SK-N-SH (cell line): ENCODE measurements at regions not wholly inside any gene's neighbourhood (a gene's known extent, or its start where the extent isn't known, plus 50 kb on each side); places are given as distances from the start of the nearest gene placed in this dataset.

Source experiments
- CTCF ChIA-PET: fragments of 300-600, 350-600 bp; formaldehyde crosslinking; extraction: SDS; loops from one replicate; lab custom pipeline; 2021; lab: Yijun Ruan, JAX
- POLR2A ChIA-PET: fragments of 350-600 bp; sonication (Branson Sonifier 250); formaldehyde crosslinking; extraction: SDS; loops from one replicate; lab custom pipeline; 2020; ENCODE audit warnings: antibody characterized with exemption, inconsistent platforms; lab: Yijun Ruan, JAX
- DNase-seq: peaks from one replicate; pipeline ENCODE4 v3.0.0; 2012
- H2AFZ ChIP-seq: fragments of 200-600 bp; sonication (generic); 2 replicates; pipeline ENCODE4 v1.8.1; 2016; ENCODE audit warnings: antibody characterized with exemption, mild to moderate bottlenecking, low read depth
- H3F3A ChIP-seq: fragments of 200-600 bp; sonication (generic); replicated peaks from 2 replicates; pipeline ENCODE3; 2016; ENCODE audit warnings: antibody characterized with exemption, mild to moderate bottlenecking; ENCODE audit not compliant: insufficient read depth
- H3K27ac ChIP-seq, 2 experiments: fragments of 200-500 bp in 1 of 2; fragments of 200-600 bp in 1 of 2; sonication (Bioruptor generic) in 1 of 2; sonication (generic), shearing (Covaris generic) in 1 of 2; 2 replicates each; pipeline versions ENCODE4 v1.5.1 to v1.6.1; 2014 to 2016; ENCODE audit warnings: low read depth in 2 of 2, inconsistent platforms in 1 of 2, low read length in 1 of 2, mild to moderate bottlenecking in 1 of 2, mixed read lengths in 1 of 2
- H3K27me3 ChIP-seq: fragments of 200-600 bp; sonication (generic), shearing (Covaris generic); 2 replicates; pipeline ENCODE4 v1.6.1; 2016; ENCODE audit warnings: mixed run types; ENCODE audit not compliant: insufficient read depth
- H3K36me3 ChIP-seq, 2 experiments: fragments of 200-500 bp in 1 of 2; fragments of 200-600 bp in 1 of 2; sonication (Bioruptor generic) in 1 of 2; sonication (generic) in 1 of 2; replicated peaks in 1 of 2; 2 replicates each; pipeline versions ENCODE3 to v1.5.1; 2014 to 2016; ENCODE audit warnings: low read length in 1 of 2, mild to moderate bottlenecking in 1 of 2; ENCODE audit not compliant: insufficient read depth in 2 of 2, control insufficient read depth in 1 of 2
- H3K4me1 ChIP-seq, 2 experiments: fragments of 200-500 bp in 1 of 2; fragments of 200-600 bp in 1 of 2; sonication (Bioruptor generic) in 1 of 2; sonication (generic), shearing (Covaris generic) in 1 of 2; 2 replicates each; pipeline versions ENCODE4 v1.5.1 to v1.6.1; 2014 to 2016; ENCODE audit warnings: low read depth in 1 of 2, low read length in 1 of 2, mixed run types in 1 of 2; ENCODE audit not compliant: insufficient read depth in 2 of 2, control insufficient read depth in 1 of 2
- H3K4me2 ChIP-seq: fragments of 200-600 bp; sonication (generic), shearing (Covaris generic); 2 replicates; pipeline ENCODE4 v1.6.1; 2017; ENCODE audit warnings: mixed run types
- H3K4me3 ChIP-seq, 2 experiments: fragments of 200-500 bp in 1 of 2; fragments of 200-600 bp in 1 of 2; sonication (Bioruptor generic) in 1 of 2; sonication (generic), shearing (Covaris generic) in 1 of 2; 2 replicates each; pipeline versions ENCODE4 v1.5.1 to v1.8.1; 2014 to 2016; ENCODE audit warnings: low read depth in 2 of 2, inconsistent platforms in 1 of 2, low read length in 1 of 2, mild to moderate bottlenecking in 1 of 2, mixed read lengths in 1 of 2, moderate library complexity in 1 of 2
- H3K79me2 ChIP-seq: fragments of 200-600 bp; sonication (generic); 2 replicates; pipeline ENCODE4 v1.8.1; 2017; ENCODE audit warnings: mild to moderate bottlenecking; ENCODE audit not compliant: insufficient read depth
- H3K9ac ChIP-seq: fragments of 200-600 bp; sonication (generic); 2 replicates; pipeline ENCODE4 v1.6.1; 2017; ENCODE audit warnings: mixed run types
- H3K9me2 ChIP-seq: fragments of 200-600 bp; sonication (generic); 2 replicates; pipeline ENCODE4 v1.6.1; 2017; ENCODE audit warnings: mixed run types
- H3K9me3 ChIP-seq: fragments of 200-600 bp; sonication (generic); 2 replicates; pipeline ENCODE4 v1.6.1; 2017; ENCODE audit warnings: mixed run types, mild to moderate bottlenecking, moderate library complexity
- H4K20me1 ChIP-seq: fragments of 200-600 bp; sonication (generic); 2 replicates; pipeline ENCODE4 v1.6.1; 2017; ENCODE audit warnings: mild to moderate bottlenecking, mixed run types; ENCODE audit not compliant: insufficient read depth
- ELF1 ChIP-seq: IDR thresholded peaks from 2 replicates; pipeline ENCODE4 v1.4.0; 2012
- EP300 ChIP-seq, 2 experiments: IDR thresholded peaks; 2 replicates each; pipeline versions ENCODE4 v1.4.0 to v1.6.1; 2012; ENCODE audit warnings: borderline replicate concordance in 1 of 2, low read depth in 1 of 2, low read length in 1 of 2
- EZH2phosphoT487 ChIP-seq: fragments of 200-600 bp; sonication (generic); IDR thresholded peaks from 2 replicates; pipeline ENCODE4 v1.6.1; 2017; ENCODE audit warnings: low read depth, mixed run types, mild to moderate bottlenecking, antibody characterized with exemption, moderate library complexity, borderline replicate concordance
- FOSL2 ChIP-seq: IDR thresholded peaks from 2 replicates; pipeline ENCODE4 v1.4.0; 2012; ENCODE audit warnings: low read depth, mild to moderate bottlenecking, moderate library complexity, borderline replicate concordance
- FOXJ3 ChIP-seq: sonication (generic); formaldehyde crosslinking; IDR thresholded peaks from 2 replicates; pipeline ENCODE4 v1.5.1; 2020; ENCODE audit warnings: mild to moderate bottlenecking, missing genetic modification reagents
- GABPA ChIP-seq: IDR thresholded peaks from 2 replicates; pipeline ENCODE4 v1.4.0; 2012; ENCODE audit warnings: low read depth, mild to moderate bottlenecking
- GATA2 ChIP-seq: sonication (generic); formaldehyde crosslinking; IDR thresholded peaks from 2 replicates; pipeline ENCODE4 v1.5.0; 2020; ENCODE audit warnings: mild to moderate bottlenecking, missing genetic modification reagents
- JUND ChIP-seq: IDR thresholded peaks from 2 replicates; pipeline ENCODE4 v1.4.0; 2012
- NFIC ChIP-seq: IDR thresholded peaks from 2 replicates; pipeline ENCODE4 v1.4.0; 2012; ENCODE audit warnings: borderline replicate concordance
- NRF1 ChIP-seq: IDR thresholded peaks from 2 replicates; pipeline ENCODE4 v1.6.1; 2012; ENCODE audit warnings: low read depth, mild to moderate bottlenecking, low read length
- POLR2AphosphoS5 ChIP-seq: IDR thresholded peaks from 2 replicates; pipeline ENCODE4 v1.6.1; 2012; ENCODE audit warnings: low read depth, low read length
- RAD21 ChIP-seq: IDR thresholded peaks from 2 replicates; pipeline ENCODE4 v1.6.1; 2012; ENCODE audit warnings: mild to moderate bottlenecking, low read length
- RCOR1 ChIP-seq: fragments of 150-350 bp; IDR thresholded peaks from 2 replicates; pipeline ENCODE4 v1.6.1; 2017; ENCODE audit warnings: antibody characterized with exemption, low read length
- RFX5 ChIP-seq: IDR thresholded peaks from 2 replicates; pipeline ENCODE4 v1.6.1; 2012; ENCODE audit warnings: mild to moderate bottlenecking, improper control_type of control experiment, low read length
- RXRA ChIP-seq: IDR thresholded peaks from 2 replicates; pipeline ENCODE4 v1.4.0; 2012; ENCODE audit warnings: low read depth, mild to moderate bottlenecking, borderline replicate concordance
- SIN3A ChIP-seq: IDR thresholded peaks from 2 replicates; pipeline ENCODE4 v1.6.1; 2012; ENCODE audit warnings: low read depth, mild to moderate bottlenecking, low read length, moderate library complexity, borderline replicate concordance
- TAF1 ChIP-seq: IDR thresholded peaks from 2 replicates; pipeline ENCODE4 v1.6.1; 2012; ENCODE audit warnings: low read depth, mild to moderate bottlenecking, low read length, moderate library complexity, borderline replicate concordance
- TCF12 ChIP-seq: IDR thresholded peaks from 2 replicates; pipeline ENCODE4 v1.4.0; 2012
- YY1 ChIP-seq: IDR thresholded peaks from 2 replicates; pipeline ENCODE4 v1.4.0; 2012; ENCODE audit warnings: low read depth, mild to moderate bottlenecking
- WGBS: methylation state at CpG from one replicate; pipeline ENCODE4 v1.1.6; 2017; ENCODE audit warnings: low lambda C conversion rate; 5-methylcytosine and 5-hydroxymethylcytosine counted together
- TF ChIP-seq, protein P1 (sequence below): IDR thresholded peaks from 2 replicates; pipeline ENCODE4 v1.4.0; 2012; ENCODE audit warnings: low read depth
- TF ChIP-seq, protein P2 (sequence below): IDR thresholded peaks from 2 replicates; pipeline ENCODE4 v1.4.0; 2012; ENCODE audit warnings: low read depth, borderline replicate concordance
- TF ChIP-seq, protein P3 (sequence below): IDR thresholded peaks from 2 replicates; pipeline ENCODE4 v1.4.0; 2012; ENCODE audit warnings: low read depth, borderline replicate concordance
- TF ChIP-seq, protein P4 (sequence below): IDR thresholded peaks from 2 replicates; pipeline ENCODE4 v1.6.1; 2012; ENCODE audit warnings: mild to moderate bottlenecking, low read depth, low read length, moderate library complexity
- TF ChIP-seq, protein P5 (sequence below): IDR thresholded peaks from 2 replicates; pipeline ENCODE4; 2012
- TF ChIP-seq, protein P6 (sequence below): fragments of 200-600 bp; sonication (generic); IDR thresholded peaks from 2 replicates; pipeline ENCODE4 v1.6.1; 2017; ENCODE audit warnings: antibody characterized with exemption, mild to moderate bottlenecking, moderate library complexity

DNA sequence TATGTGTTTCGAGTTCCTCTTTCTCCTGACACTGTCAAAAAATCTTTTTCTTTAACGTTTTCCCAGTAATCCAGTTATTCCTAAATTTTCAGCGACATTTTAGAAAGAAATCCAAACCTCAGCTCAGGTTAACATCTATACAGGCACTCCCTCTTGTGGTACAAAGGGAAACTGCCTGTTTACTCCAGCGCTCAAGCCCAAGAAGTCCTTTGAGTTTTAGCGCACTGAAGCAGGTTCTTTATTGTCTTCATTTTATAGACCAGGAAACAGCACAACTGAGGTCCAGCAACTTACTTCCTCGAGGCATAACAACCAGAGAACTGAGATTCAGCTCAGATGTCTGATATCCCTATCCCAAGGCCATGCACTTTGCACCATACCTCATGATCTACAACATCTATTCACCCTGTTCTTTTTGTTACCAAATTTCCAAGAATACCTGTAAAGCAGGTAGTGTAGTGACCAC is 287.2 kb upstream of the MKLN1 start:
- peaks cover 28% of the 10 kb centered on the region for H3F3A ChIP-seq
- no peaks in the 10 kb centered on the region for H3K9me2 ChIP-seq
- H3K4me1 ChIP-seq = peaks cover 4 to 16% of the 10 kb centered on the region in 2 experiments; a peak in 3 of 4 replicates
- H4K20me1 ChIP-seq = no peaks in the 10 kb centered on the region
- 14% methylated on average over 6 of the region's 6 CpGs for WGBS
- no peaks in the 10 kb centered on the region for H3K9me3 ChIP-seq
- H3K79me2 ChIP-seq = peaks cover 48% of the 10 kb centered on the region
- H3K27me3 ChIP-seq = no peaks in the 10 kb centered on the region
- H3K27ac ChIP-seq = peak overlapping the region; percentile 0 to 66; a peak in 2 of 4 replicates
- H3K9ac ChIP-seq = no peak overlapping the region
- DNase-seq = peak; percentile 80
- ChIA-PET CTCF (interaction anchor here (0.6 to 7.7 kb wide), 90 partner anchors 8 to 1049 kb away, joined by 3 to 186 read pairs (median 4); no protein-coding TSS in a partner anchor), POLR2A (no interaction called here)
- H3K36me3 ChIP-seq = peaks cover 0 to 7% of the 10 kb centered on the region in 2 experiments
- no peak overlapping the region for H3K4me2 ChIP-seq
- no peak overlapping the region; a peak in 1 of 4 replicates for H3K4me3 ChIP-seq
- no peak overlapping the region for H2AFZ ChIP-seq
- TF ChIP-seq, protein P1, sequence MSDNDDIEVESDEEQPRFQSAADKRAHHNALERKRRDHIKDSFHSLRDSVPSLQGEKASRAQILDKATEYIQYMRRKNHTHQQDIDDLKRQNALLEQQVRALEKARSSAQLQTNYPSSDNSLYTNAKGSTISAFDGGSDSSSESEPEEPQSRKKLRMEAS = no peak
- TF ChIP-seq RXRA = no peak
- no peak for TF ChIP-seq SIN3A
- TF ChIP-seq ELF1 = no peak
- TF ChIP-seq, protein P2, sequence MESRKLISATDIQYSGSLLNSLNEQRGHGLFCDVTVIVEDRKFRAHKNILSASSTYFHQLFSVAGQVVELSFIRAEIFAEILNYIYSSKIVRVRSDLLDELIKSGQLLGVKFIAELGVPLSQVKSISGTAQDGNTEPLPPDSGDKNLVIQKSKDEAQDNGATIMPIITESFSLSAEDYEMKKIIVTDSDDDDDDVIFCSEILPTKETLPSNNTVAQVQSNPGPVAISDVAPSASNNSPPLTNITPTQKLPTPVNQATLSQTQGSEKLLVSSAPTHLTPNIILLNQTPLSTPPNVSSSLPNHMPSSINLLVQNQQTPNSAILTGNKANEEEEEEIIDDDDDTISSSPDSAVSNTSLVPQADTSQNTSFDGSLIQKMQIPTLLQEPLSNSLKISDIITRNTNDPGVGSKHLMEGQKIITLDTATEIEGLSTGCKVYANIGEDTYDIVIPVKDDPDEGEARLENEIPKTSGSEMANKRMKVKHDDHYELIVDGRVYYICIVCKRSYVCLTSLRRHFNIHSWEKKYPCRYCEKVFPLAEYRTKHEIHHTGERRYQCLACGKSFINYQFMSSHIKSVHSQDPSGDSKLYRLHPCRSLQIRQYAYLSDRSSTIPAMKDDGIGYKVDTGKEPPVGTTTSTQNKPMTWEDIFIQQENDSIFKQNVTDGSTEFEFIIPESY = no peak
- TF ChIP-seq GABPA = no peak
- TF ChIP-seq TAF1 = no peak
- TF ChIP-seq, protein P3, sequence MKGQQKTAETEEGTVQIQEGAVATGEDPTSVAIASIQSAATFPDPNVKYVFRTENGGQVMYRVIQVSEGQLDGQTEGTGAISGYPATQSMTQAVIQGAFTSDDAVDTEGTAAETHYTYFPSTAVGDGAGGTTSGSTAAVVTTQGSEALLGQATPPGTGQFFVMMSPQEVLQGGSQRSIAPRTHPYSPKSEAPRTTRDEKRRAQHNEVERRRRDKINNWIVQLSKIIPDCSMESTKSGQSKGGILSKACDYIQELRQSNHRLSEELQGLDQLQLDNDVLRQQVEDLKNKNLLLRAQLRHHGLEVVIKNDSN = no peak
- no peak; the same call in 1 of the 2 replicates for TF ChIP-seq FOSL2
- peak; percentile 97 for TF ChIP-seq RAD21
- no peak for TF ChIP-seq EZH2phosphoT487
- peak; percentile 6; the same call in 1 of the 2 replicates for TF ChIP-seq RCOR1
- no peak for TF ChIP-seq GATA2 (CRISPR knock-in tag)
- peak; percentile 51; the same call in 1 of the 2 replicates for TF ChIP-seq YY1
- TF ChIP-seq, protein P4, sequence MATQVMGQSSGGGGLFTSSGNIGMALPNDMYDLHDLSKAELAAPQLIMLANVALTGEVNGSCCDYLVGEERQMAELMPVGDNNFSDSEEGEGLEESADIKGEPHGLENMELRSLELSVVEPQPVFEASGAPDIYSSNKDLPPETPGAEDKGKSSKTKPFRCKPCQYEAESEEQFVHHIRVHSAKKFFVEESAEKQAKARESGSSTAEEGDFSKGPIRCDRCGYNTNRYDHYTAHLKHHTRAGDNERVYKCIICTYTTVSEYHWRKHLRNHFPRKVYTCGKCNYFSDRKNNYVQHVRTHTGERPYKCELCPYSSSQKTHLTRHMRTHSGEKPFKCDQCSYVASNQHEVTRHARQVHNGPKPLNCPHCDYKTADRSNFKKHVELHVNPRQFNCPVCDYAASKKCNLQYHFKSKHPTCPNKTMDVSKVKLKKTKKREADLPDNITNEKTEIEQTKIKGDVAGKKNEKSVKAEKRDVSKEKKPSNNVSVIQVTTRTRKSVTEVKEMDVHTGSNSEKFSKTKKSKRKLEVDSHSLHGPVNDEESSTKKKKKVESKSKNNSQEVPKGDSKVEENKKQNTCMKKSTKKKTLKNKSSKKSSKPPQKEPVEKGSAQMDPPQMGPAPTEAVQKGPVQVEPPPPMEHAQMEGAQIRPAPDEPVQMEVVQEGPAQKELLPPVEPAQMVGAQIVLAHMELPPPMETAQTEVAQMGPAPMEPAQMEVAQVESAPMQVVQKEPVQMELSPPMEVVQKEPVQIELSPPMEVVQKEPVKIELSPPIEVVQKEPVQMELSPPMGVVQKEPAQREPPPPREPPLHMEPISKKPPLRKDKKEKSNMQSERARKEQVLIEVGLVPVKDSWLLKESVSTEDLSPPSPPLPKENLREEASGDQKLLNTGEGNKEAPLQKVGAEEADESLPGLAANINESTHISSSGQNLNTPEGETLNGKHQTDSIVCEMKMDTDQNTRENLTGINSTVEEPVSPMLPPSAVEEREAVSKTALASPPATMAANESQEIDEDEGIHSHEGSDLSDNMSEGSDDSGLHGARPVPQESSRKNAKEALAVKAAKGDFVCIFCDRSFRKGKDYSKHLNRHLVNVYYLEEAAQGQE = no peak
- TF ChIP-seq JUND = no peak
- no peak for TF ChIP-seq EP300 (IDR thresholded peaks at IDR 0.05; ENCODE audit: borderline replicate concordance in 1 of 2, low read depth in 1 of 2, low read length in 1 of 2)
- no peak for TF ChIP-seq RFX5
- TF ChIP-seq, protein P5, sequence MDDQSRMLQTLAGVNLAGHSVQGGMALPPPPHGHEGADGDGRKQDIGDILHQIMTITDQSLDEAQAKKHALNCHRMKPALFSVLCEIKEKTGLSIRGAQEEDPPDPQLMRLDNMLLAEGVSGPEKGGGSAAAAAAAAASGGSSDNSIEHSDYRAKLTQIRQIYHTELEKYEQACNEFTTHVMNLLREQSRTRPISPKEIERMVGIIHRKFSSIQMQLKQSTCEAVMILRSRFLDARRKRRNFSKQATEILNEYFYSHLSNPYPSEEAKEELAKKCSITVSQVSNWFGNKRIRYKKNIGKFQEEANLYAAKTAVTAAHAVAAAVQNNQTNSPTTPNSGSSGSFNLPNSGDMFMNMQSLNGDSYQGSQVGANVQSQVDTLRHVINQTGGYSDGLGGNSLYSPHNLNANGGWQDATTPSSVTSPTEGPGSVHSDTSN = no peak
- TF ChIP-seq NRF1 = no peak
- no peak for TF ChIP-seq FOXJ3 (CRISPR knock-in tag)
- no peak; the same call in 1 of the 2 replicates for TF ChIP-seq NFIC
- no peak for TF ChIP-seq POLR2AphosphoS5
- TF ChIP-seq, protein P6, sequence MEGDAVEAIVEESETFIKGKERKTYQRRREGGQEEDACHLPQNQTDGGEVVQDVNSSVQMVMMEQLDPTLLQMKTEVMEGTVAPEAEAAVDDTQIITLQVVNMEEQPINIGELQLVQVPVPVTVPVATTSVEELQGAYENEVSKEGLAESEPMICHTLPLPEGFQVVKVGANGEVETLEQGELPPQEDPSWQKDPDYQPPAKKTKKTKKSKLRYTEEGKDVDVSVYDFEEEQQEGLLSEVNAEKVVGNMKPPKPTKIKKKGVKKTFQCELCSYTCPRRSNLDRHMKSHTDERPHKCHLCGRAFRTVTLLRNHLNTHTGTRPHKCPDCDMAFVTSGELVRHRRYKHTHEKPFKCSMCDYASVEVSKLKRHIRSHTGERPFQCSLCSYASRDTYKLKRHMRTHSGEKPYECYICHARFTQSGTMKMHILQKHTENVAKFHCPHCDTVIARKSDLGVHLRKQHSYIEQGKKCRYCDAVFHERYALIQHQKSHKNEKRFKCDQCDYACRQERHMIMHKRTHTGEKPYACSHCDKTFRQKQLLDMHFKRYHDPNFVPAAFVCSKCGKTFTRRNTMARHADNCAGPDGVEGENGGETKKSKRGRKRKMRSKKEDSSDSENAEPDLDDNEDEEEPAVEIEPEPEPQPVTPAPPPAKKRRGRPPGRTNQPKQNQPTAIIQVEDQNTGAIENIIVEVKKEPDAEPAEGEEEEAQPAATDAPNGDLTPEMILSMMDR = peak; percentile 100
- no peak for TF ChIP-seq TCF12
